ENCODE measurements at regions not wholly inside any gene's neighbourhood (a gene's known extent, or its start where the extent isn't known, plus 50 kb on each side); places are given as distances from the start of the nearest gene placed in this dataset.
"Not testable (repeated sequence)": the region's sequence is repeated elsewhere in the genome, so short reads cannot be mapped to it uniquely, and the experiment has no call there.

GRCh38 chr22:48303369-48303725, 1524.3 kb downstream of the BRD1 start:
- no peak for DNase-seq (ENCODE audit: low read depth, low spot score)

DNA sequence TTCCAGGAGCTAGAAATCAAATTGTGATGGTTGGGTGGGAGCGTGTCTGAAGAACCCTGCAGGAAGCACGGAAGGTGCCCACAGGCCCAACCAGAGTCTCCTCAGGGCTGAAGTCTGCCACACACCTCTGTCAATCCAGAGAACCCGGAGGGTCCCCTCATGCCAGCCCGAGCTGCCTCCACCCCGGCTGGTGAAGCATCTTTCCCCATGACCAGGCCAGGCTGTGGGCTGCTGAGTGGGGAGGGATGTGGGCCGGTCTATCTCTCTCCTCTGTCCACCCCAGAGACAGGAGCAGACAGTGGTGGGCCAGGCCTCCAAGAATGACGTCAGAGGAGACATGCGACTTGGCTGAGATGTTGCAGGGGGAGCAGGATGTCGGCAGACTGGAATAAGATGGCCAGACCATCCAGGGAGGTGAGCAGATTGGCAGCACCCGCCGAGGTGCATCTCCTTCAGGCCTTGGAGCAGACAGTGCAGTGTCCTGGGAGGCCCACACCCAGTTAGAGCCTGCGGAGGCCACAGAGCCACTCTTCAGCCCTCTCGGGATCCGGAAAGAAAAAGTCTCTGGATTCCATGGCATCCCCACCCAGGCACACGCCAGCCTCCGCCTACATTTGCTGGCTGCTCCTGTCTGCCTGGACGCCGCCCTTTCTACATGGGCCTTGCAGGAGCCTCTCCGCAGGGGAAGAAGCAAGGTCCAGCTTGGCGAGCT, 1524.9 kb downstream of the BRD1 start:
- DNase-seq (ENCODE audit: low read depth, low spot score): no peak

- DNase-seq (ENCODE audit: low read depth, low spot score): no peak
Measured at GRCh38 chr22:48301908-48302307, 1525.8 kb downstream of the BRD1 start.

- DNase-seq (ENCODE audit: low read depth, low spot score): no peak
Measured at GRCh38 chr22:48301421-48301820, 1526.3 kb downstream of the BRD1 start.

DNA sequence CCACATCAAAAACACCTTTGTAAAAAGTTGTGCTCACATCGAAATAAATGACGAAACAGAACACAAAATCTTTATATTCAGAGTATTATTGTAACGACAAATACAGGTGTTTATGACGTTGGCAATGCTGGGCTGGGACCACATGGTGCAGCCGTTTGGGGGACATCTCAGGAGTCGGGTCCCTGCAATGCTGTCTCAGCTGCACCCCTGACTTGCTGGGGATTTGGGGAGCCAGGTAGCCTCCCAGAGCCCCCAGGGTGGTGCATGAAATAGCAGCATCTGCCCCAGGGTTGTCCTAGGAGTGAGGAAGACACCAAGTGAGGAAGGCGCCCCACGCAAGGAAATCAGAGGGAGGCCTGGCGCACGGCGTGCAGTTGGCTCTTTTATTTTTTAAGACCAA, 1526.8 kb downstream of the BRD1 start:
- DNase-seq (ENCODE audit: low read depth, low spot score): no peak

- DNase-seq (ENCODE audit: low read depth, low spot score): no peak
Measured at GRCh38 chr22:48299801-48300200, 1527.9 kb downstream of the BRD1 start.

DNA sequence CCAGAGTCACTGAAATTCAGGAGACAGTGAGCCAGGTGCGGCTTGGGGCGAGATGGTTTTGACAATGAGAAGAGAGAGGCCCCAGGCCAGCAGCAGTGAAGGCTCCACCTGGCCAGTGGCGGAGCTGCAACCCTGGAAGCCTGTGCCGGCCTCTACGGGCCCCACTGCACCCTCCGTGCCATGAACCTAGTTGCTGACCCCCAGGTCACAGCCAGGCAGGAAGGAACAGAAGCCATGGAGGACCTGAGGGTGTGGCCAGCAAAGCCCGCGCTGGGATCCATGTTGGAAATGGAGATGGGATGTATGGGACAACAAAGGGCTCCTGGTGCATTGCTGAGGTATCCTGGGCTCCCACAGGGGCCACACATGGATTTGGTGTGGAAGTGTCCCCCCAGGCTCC, 1528.5 kb downstream of the BRD1 start:
- DNase-seq (ENCODE audit: low read depth, low spot score): no peak

DNA sequence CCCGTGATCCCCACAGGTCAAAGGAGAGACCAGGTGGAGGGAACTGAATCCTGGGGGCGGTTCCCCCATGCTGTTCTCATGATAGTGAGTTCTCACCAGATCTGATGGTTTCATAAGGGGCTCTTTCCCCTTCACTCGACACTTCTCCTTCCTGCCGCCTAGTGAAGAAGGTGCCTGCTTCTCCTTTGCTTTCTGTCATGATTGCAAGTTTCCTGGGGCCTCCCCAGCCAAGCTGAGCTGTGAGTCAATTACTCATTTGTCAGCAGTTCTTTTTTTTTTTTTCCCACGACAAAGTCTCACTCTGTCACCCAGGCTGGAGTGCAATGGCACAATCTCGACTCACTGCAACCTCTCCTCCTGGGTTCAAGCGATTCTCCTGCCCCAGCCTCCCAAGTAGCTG, 1530.4 kb downstream of the BRD1 start:
- DNase-seq (ENCODE audit: low read depth, low spot score): no peak

GRCh38 chr22:48289954-48290353, 1527.5 kb downstream of the TBC1D22A start:
- not testable (repeated sequence) for DNase-seq (ENCODE audit: low read depth, low spot score)

- DNase-seq (ENCODE audit: low read depth, low spot score): no peak
Measured at GRCh38 chr22:48288376-48288940, 1526.0 kb downstream of the TBC1D22A start.

DNA sequence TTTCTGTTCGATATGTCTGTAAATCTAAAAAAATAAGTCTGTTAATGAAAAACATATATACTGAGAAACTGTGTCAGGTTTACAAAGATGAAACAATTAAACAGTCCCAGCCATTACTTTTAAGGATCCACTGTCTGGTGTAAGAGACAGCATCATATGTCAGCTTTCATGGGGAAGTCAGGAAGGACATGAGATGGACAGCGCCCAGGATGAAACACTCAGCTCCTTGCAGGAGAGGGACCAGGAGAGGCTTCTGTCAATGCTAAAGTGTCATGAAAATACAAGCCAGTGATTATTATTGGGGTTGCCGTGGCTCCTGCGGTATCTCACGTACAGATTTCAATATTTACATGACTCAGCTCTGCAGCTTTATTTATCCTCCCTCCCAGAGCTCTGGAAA, 1524.6 kb downstream of the TBC1D22A start:
- DNase-seq (ENCODE audit: low read depth, low spot score): no peak

- DNase-seq (ENCODE audit: low read depth, low spot score): no peak
Measured at GRCh38 chr22:48284671-48285070, 1522.2 kb downstream of the TBC1D22A start.

GRCh38 chr22:48282804-48283203, 1520.4 kb downstream of the TBC1D22A start:
- no peak for DNase-seq (ENCODE audit: low read depth, low spot score)

- DNase-seq (ENCODE audit: low read depth, low spot score): no peak
Measured at GRCh38 chr22:48279461-48279756, 1517.0 kb downstream of the TBC1D22A start.

- no peak for DNase-seq (ENCODE audit: low read depth, low spot score)
Measured at GRCh38 chr22:48278620-48279460, 1516.4 kb downstream of the TBC1D22A start.

DNA sequence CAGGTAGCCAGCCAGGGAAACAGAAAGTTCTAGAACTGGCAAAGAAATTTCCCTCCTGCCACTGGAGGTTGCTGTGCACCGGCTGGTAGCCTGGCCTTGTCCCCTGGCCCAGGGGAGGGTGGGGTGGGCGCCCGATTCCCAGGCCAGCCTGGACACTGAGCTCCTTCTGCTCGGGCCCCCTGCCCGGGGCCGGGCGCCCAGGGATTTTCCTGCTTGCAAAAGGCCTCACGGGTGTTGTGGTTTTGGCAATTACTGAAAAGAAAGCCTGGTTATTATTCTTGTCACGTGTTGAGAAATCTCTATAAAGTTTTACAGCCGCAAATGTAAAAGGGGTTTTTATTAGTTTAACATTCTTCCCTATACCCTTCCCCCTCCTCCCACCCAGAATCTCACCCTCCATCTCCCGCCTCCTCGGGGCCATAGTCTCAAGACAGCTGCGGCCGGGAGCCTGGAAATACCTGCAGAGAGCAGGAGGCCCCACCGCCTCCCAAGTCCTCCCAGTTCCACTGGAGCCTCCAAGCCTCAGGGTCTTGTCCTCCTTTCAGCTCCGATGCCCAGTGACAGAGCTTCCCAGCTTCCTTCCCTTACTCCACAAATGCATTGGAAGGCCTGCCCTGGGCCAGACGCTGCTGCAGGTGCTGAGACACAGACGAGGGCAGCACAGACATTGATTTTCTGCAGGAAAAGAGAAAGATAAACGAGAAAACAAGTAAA, 1515.6 kb downstream of the TBC1D22A start:
- DNase-seq (ENCODE audit: low read depth, low spot score): no peak

- DNase-seq (ENCODE audit: low read depth, low spot score): no peak
Measured at GRCh38 chr22:48276994-48277867, 1514.8 kb downstream of the TBC1D22A start.

- DNase-seq (ENCODE audit: low read depth, low spot score): no peak
Measured at GRCh38 chr22:48275412-48275811, 1513.0 kb downstream of the TBC1D22A start.

GRCh38 chr22:48270731-48271130, 1508.3 kb downstream of the TBC1D22A start:
- DNase-seq (ENCODE audit: low read depth, low spot score): no peak

- DNase-seq (ENCODE audit: low read depth, low spot score): no peak
Measured at GRCh38 chr22:48268771-48269552, 1506.5 kb downstream of the TBC1D22A start.

GRCh38 chr22:48268293-48268692, 1505.8 kb downstream of the TBC1D22A start:
- no peak for DNase-seq (ENCODE audit: low read depth, low spot score)
